ENCODE measurements at regions not wholly inside any gene's neighbourhood (a gene's known extent, or its start where the extent isn't known, plus 50 kb on each side); places are given as distances from the start of the nearest gene placed in this dataset.

DNA sequence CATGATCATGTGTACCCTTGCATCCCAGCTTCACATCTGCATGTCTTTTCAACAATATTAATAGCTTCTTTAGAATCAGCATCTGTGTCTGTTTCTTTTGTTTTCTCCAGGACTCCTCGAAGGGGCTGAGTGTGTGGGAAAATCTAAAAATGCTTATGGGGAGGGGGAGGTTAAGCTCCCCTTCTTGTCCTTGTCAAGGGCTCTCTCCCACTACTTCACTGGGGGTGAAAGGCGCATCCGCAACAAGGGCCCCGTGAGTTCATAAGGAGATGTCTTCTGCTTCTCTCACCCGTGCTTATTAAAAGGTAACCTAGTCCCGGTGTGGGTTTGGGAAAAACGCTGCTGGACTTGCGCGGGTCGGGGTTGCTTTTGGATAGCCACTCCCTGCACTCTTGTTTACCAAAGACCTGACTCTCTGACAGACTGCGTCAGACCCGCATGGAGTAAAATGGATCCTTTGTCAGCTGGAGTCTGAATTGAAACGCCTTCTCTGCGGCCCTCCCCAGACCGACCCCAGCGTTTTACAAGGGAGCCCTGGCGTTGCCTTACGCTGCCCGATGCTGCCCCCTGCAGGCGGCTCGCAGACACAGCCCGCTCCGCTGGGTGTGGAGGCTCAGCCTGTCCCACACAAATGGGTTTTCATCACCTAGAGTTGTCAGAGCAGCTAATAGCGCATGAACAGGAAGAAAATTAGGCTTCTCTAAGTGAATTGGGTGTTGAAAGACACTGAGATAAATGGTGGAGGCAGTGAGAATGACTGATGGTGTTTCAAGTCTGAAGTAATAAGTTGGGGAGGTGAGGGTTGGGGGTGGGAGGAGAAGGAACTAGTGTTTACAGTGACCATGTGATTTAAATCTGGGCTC lies 53.8 kb downstream of the IER5 start:
- in situ Hi-C loops (cut with MboI; ENCODE audit: low sequenced_read_pairs), result loop anchor here (25.0 kb wide), 1 partner anchor 105 kb away; the partner anchor contains the start of gene MR1

GRCh38 chr1:181143102-181143859 lies 54.8 kb downstream of the IER5 start:
- in situ Hi-C loops (cut with MboI; ENCODE audit: low sequenced_read_pairs), result loop anchor here (25.0 kb wide), 1 partner anchor 106 kb away; the partner anchor contains the start of gene MR1

DNA sequence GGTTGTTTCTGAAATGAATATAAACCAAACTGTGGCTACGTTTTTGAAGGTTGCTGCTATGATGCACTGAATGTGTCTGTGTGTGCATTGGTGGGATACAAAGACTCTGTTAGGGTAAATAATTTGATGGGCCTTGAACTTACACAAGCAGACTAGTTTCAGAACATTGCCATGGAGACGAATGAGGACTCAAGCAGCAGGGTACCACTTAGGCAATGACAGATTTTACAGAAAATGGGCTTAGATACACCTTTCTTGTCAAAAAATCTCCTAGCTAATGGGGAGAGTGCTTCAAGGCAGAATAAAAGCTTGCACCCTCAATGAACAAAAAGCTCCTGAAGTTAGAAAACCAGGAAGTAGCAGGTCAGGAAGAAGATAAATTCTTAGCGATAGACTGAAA lies 55.7 kb downstream of the IER5 start:
- in situ Hi-C loops (cut with MboI; ENCODE audit: low sequenced_read_pairs), result loop anchor here (25.0 kb wide), 1 partner anchor 107 kb away; the partner anchor contains the start of gene MR1

GRCh38 chr1:181148636-181149035 lies 60.1 kb downstream of the IER5 start:
- in situ Hi-C loops (cut with MboI; ENCODE audit: low sequenced_read_pairs), result loop anchor here (25.0 kb wide), 1 partner anchor 111 kb away; the partner anchor contains the start of gene MR1

DNA sequence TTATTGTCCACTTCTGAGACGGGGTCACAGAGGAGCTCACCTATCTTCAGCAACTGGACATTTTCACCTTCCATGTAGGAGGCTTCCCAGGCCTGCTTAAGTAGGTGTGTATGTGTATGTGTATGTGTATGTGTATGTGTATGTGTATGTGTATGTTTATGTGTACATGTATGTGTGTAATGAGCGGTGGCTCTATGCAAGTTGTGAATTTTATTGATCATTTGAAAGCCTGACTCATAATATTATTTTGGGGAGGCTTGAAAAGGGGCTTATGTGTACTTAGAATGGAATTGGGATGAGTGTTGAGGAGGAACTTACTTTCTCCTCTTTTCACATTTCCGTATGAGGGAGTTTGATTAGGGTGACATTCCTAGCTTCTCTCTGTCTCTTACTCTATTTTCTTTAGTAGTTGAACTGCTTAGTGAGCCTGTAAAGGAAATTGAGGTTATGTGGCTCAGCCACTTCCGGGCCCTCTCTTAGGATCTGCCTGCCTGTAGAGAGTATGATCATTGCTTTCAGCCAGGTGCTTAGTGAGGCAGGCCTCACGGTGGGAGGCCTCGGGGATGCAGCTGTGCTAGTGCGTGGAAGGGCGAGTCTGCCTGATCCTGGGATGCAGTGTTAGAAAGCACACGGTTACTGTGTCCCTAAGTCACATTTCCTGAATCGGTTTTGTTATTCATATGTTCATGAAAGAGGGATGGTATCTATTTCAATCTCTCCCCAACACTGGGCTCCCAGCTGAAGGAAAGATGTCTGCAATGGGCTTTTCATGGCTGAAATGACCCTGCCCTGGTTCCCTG lies 61.0 kb downstream of the IER5 start:
- in situ Hi-C loops (cut with MboI; ENCODE audit: low sequenced_read_pairs), result loop anchor here (25.0 kb wide), 2 partner anchors 112 to 637 kb away; partner anchors contain the start of genes ACBD6 and MR1

- in situ Hi-C loops (cut with MboI; ENCODE audit: low sequenced_read_pairs), result loop anchor here (25.0 kb wide), 1 partner anchor 638 kb away; the partner anchor contains the start of gene ACBD6
Observed at GRCh38 chr1:181150273-181150672, 61.8 kb downstream of the IER5 start.

GRCh38 chr1:181150842-181151241 lies 62.3 kb downstream of the IER5 start:
- in situ Hi-C loops (cut with MboI; ENCODE audit: low sequenced_read_pairs), result loop anchor here (25.0 kb wide), 1 partner anchor 639 kb away; the partner anchor contains the start of gene ACBD6

DNA sequence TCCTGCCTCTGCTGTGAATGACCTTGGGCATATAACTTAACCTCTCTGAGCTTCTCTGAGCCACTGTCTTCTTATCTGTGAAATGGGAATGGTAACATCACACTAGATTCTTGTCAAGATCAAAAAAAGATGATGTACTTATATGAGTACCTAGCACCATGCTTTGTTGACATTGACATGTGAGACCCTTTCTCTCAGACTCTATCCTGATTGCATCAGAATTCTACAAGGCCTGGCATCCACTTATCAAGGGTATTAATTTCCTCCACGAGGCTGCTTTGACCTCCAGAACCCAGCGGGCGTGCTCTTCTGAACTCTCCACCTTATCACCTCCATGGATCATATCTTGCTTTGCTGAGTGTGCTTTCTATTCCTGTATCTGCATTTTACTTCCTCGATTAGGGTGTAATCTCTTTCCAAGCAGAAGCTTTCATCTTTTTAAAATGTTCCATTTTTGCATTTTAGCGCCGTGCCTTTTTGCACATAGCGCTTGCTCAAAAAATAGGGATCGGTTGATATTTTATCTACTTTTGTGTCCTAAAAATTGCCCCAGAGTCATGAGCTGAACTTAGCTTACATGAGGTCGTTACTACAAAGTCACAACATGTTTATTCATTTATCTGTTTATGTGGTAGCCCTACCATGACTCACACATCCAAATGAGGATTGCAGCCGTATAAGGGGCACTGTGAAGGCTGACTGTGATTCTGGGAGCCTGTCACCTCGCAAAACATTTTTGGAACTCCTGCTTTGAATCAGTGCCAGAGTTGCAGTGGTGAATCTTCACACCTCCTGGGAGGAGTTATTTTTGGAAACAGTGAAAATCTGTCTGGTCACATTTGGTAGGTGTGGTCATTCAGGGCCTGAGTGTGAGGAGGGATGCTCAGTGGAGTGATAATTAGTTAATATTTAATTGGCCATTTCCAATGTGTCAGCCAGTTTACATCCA lies 63.2 kb downstream of the IER5 start:
- in situ Hi-C loops (cut with MboI; ENCODE audit: low sequenced_read_pairs), result loop anchor here (25.0 kb wide), 1 partner anchor 639 kb away; the partner anchor contains the start of gene ACBD6

- in situ Hi-C loops (cut with MboI; ENCODE audit: low sequenced_read_pairs), result loop anchor here (25.0 kb wide), 1 partner anchor 641 kb away; the partner anchor contains the start of gene ACBD6
Observed at GRCh38 chr1:181152892-181153633, 64.6 kb downstream of the IER5 start.

DNA sequence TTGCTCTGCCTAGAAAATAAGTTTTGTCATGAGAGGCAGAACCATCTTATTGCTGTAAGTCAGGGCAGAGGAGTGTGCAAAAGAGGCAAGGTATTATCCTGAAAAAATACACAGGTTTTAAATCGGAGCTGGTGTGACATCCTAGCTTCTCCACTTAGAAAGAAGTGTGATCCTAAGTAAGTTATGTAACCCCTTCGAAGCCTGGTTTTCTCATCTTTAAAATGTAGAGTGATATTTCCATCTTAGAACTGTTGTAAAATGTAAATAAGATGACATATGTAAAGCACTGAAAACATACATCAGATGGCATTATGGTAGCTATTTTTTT lies 65.1 kb downstream of the IER5 start:
- in situ Hi-C loops (cut with MboI; ENCODE audit: low sequenced_read_pairs), result loop anchor here (25.0 kb wide), 1 partner anchor 641 kb away; the partner anchor contains the start of gene ACBD6

DNA sequence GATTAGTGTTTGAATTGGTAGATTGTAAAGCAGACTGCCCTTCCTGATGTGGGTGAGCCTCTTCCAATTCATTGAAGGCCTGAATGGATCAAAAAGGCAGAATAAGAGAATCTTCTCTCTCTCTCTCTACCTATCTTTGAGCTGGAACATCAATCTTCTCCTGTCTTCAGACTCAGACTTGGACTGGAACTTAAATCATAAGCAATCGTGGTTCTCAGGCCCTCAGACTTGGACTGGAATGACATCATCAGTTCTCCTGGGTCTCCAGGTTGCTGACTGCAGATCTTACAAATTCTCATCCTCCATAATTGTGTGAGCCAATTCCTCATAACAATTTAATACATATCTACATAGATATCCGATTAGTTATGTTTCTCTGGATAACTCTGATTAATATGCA lies 66.8 kb downstream of the IER5 start:
- in situ Hi-C loops (cut with MboI; ENCODE audit: low sequenced_read_pairs), result loop anchor here (25.0 kb wide), 1 partner anchor 643 kb away; the partner anchor contains the start of gene ACBD6

DNA sequence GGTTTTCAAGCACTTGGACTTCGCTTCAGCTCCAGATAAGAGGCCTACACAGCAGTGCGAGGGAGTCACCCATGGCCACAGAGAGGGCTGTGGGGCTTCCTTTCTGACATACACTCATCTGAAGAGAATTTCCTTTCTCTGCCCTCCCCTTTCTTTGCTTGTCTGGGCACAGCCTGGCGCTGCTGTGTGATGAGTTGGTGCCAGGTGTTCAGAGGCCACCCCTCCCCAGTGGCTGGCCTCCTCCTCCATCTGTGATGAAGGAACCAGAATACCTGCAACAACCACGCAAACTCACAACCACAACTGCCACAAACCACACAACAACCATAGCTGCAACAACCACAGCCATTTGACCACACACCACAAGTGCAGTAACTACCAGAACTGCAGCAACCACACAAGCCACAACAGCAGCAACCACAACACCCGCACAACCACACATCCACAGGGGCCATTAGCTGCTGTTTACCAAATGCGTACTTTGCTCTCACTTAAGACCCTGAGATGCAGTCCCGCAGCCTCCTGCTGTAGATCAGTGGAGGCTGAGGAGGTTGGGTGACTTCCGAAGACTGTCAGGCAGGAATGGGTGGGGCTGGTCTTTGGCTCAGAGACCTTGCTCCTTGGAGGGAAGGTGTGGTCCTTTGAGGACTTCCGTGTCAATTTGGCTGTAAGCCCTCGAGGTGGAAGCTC lies 71.1 kb downstream of the IER5 start:
- in situ Hi-C loops (cut with MboI; ENCODE audit: low sequenced_read_pairs), result loop anchor here (10.0 to 25.0 kb wide), 2 partner anchors 275 to 647 kb away; partner anchors contain the start of gene ACBD6

DNA sequence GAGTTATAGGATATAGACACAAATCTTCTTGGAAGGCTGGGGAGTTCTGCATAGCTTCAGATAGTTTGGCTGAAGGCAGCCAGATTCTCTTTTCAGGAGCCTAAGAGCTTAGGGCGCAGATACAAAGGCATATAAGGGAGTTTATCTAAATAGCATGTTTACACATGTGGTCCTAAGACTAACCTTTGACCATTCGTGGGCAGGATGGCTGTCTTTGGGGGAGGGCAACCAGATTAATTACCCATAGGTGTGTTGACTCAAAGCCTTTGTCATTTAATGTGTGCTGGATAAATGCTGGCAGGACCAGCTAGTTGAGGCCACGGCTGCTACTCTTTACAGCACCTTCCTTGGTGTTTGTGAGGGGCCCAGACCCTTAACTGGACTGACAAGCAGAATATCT lies 71.8 kb downstream of the IER5 start:
- in situ Hi-C loops (cut with MboI; ENCODE audit: low sequenced_read_pairs), result loop anchor here (10.0 to 25.0 kb wide), 2 partner anchors 276 to 648 kb away; partner anchors contain the start of gene ACBD6

DNA sequence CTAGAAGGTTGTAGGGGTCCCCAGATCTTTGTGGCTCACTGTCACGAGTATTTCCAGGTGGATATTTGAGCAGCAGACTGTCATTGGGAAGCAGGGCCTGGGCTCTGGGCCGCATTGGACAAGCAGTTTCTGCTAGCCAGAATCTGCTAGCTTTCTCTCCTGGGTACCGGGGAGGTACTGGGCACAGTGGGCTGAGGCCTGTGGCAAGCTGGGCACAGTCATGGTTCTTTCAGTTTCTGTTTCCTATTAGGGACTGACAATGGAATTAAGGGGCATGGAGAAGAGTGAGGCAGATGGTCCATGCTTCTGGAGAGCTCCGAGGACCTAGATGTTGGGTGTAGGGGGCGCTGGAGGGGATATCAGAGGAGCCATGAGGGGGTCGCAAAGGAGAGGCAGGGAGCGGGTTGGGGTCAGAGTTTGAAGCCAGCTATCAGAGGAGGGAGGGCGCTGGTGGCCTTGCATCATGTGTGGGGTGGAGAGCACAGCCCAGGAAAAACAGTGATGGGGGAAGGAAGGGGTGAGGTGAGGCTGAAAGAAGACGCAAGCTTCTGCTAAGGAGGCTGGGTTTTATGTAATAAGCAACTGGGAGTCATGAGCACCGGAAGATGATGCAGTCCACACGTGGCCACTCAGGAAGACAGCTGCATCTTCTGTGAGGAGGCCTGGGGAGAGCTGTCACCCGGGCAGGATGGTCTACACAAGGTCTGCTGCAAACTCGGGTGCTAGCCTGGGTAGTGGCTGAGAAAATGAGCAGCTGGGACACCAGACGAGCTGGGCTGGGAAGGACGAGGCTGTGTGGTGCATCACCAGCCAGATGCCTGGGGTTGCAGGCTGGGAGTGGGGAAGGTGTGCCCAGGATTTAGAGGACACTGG lies 72.7 kb downstream of the IER5 start:
- in situ Hi-C loops (cut with MboI; ENCODE audit: low sequenced_read_pairs), result loop anchor here (10.0 to 25.0 kb wide), 2 partner anchors 276 to 649 kb away; partner anchors contain the start of gene ACBD6

GRCh38 chr1:181163662-181164061 lies 75.2 kb downstream of the IER5 start:
- in situ Hi-C loops (cut with MboI; ENCODE audit: low sequenced_read_pairs), result loop anchor here (10.0 to 25.0 kb wide), 2 partner anchors 279 to 651 kb away; partner anchors contain the start of gene ACBD6

DNA sequence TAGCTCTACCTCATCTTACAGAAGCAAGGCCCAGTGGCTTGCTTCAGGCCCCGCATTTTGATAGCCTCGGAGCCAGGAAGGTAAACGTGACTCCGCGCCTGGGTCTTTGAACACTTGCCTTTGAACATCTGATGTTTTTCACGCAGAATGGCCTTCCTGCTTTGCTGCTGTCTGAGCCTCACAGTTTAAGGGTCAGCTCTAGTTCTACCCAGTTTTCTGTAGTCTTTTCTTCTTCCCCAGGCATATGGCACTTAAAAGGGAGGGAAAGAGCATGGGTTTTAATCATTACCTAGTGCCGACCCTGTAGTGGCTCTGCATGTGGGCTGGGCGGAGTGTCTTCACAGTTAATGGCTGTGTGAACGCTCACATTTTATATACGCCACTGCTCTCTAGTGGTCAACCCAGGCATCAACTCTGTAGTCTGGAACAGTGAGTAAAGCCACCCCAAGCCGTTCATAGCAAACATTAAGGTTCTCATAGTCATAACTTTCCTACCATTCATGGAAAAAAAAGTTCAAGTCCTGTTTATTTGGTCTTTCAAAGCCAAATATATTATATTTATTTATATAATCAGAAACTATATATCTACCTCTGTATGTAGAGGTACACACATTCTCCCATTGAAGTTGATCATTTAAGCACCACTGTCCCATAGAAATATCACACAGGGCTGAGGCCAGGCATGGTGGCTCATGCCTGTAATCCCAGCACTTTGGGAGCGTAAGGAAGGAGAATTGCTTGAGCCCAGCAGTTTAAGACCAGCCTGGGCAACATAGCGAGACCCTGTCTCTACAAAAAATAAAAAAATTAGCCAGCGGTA lies 78.1 kb downstream of the IER5 start:
- in situ Hi-C loops (cut with MboI; ENCODE audit: low sequenced_read_pairs), result loop anchor here (10.0 to 25.0 kb wide), 2 partner anchors 282 to 654 kb away; partner anchors contain the start of gene ACBD6

Measured in HL-60/S4 treated with phorbol 12-myristate 13-acetate at 8.2 ng/mL for 4 days and 3 days (cell line).